HG03342 (cell line): ENCODE measurements at regions not wholly inside any gene's neighbourhood (a gene's known extent, or its start where the extent isn't known, plus 50 kb on each side); places are given as distances from the start of the nearest gene placed in this dataset.
"Not testable (repeated sequence)": the region's sequence is repeated elsewhere in the genome, so short reads cannot be mapped to it uniquely, and the experiment has no call there.

Source experiments
- ATAC-seq: cut with Tn5 transposase; IDR thresholded peaks from one replicate; pipeline ENCODE4 v1.9.1; 2021; ENCODE audit warnings: mild to moderate bottlenecking, moderate library complexity; ENCODE audit not compliant: unreplicated experiment

GRCh38 chr2:149885946-149886345, 298.4 kb upstream of the MMADHC start:
- ATAC-seq = no peak

GRCh38 chr2:149885468-149885867, 297.9 kb upstream of the MMADHC start:
- no peak for ATAC-seq

GRCh38 chr2:149884871-149885270, 297.3 kb upstream of the MMADHC start:
- ATAC-seq = no peak

GRCh38 chr2:149877913-149878312, 290.3 kb upstream of the MMADHC start:
- ATAC-seq = no peak

- no peak for ATAC-seq
Measured at GRCh38 chr2:149877074-149877473, 289.5 kb upstream of the MMADHC start.

GRCh38 chr2:149873936-149874335, 286.4 kb upstream of the MMADHC start:
- no peak for ATAC-seq

- ATAC-seq = no peak
Measured at GRCh38 chr2:149872638-149873150, 285.1 kb upstream of the MMADHC start.

- no peak for ATAC-seq
Measured at GRCh38 chr2:149872041-149872440, 284.5 kb upstream of the MMADHC start.

GRCh38 chr2:149871091-149871885, 283.7 kb upstream of the MMADHC start:
- ATAC-seq = no peak

GRCh38 chr2:149863227-149863626, 275.7 kb upstream of the MMADHC start:
- no peak for ATAC-seq

- ATAC-seq = no peak
Measured at GRCh38 chr2:149861034-149861433, 273.5 kb upstream of the MMADHC start.

GRCh38 chr2:149860276-149860921, 272.8 kb upstream of the MMADHC start:
- no peak for ATAC-seq

- no peak for ATAC-seq
Measured at GRCh38 chr2:149858901-149859634, 271.5 kb upstream of the MMADHC start.

- no peak for ATAC-seq
Measured at GRCh38 chr2:149858216-149858615, 270.6 kb upstream of the MMADHC start.

- ATAC-seq = no peak
Measured at GRCh38 chr2:149857344-149857743, 269.8 kb upstream of the MMADHC start.

- ATAC-seq = not testable (repeated sequence)
Measured at GRCh38 chr2:149855859-149856258, 268.3 kb upstream of the MMADHC start.

GRCh38 chr2:149849591-149849990, 262.0 kb upstream of the MMADHC start:
- no peak for ATAC-seq

- no peak for ATAC-seq
Measured at GRCh38 chr2:149849136-149849535, 261.6 kb upstream of the MMADHC start.

GRCh38 chr2:149841396-149841795, 253.8 kb upstream of the MMADHC start:
- no peak for ATAC-seq

- no peak for ATAC-seq
Measured at GRCh38 chr2:149832324-149832723, 244.7 kb upstream of the MMADHC start.

GRCh38 chr2:149828520-149829210, 241.1 kb upstream of the MMADHC start:
- no peak for ATAC-seq
